GM12892 (cell line): ENCODE measurements at regions not wholly inside any gene's neighbourhood (a gene's known extent, or its start where the extent isn't known, plus 50 kb on each side); places are given as distances from the start of the nearest gene placed in this dataset.

ENCODE experiments used
- POLR2A ChIP-seq: IDR thresholded peaks from 2 replicates; pipeline ENCODE4 v1.6.1; 2011; ENCODE audit warnings: low read depth, low read length, control low read depth
- POLR2AphosphoS5 ChIP-seq: IDR thresholded peaks from 2 replicates; pipeline ENCODE4 v1.6.1; 2011; ENCODE audit warnings: low read depth, low read length, control low read depth
- TAF1 ChIP-seq: IDR thresholded peaks from 2 replicates; pipeline ENCODE4 v1.6.1; 2011; ENCODE audit warnings: low read depth, mild to moderate bottlenecking, control low read depth, low read length, borderline replicate concordance

GRCh38 chr1:229870381-229870780 is 196.7 kb upstream of the GALNT2 start:
- TF ChIP-seq POLR2A (no peak), POLR2AphosphoS5 (no peak), TAF1 (no peak)
